ENCODE measurements at regions not wholly inside any gene's neighbourhood (a gene's known extent, or its start where the extent isn't known, plus 50 kb on each side); places are given as distances from the start of the nearest gene placed in this dataset.
"Not testable (repeated sequence)": the region's sequence is repeated elsewhere in the genome, so short reads cannot be mapped to it uniquely, and the experiment has no call there.

GRCh38 chr1:195740862-195741261, 867.4 kb downstream of the KCNT2 start:
- peak; percentile 15 for DNase-seq

DNA sequence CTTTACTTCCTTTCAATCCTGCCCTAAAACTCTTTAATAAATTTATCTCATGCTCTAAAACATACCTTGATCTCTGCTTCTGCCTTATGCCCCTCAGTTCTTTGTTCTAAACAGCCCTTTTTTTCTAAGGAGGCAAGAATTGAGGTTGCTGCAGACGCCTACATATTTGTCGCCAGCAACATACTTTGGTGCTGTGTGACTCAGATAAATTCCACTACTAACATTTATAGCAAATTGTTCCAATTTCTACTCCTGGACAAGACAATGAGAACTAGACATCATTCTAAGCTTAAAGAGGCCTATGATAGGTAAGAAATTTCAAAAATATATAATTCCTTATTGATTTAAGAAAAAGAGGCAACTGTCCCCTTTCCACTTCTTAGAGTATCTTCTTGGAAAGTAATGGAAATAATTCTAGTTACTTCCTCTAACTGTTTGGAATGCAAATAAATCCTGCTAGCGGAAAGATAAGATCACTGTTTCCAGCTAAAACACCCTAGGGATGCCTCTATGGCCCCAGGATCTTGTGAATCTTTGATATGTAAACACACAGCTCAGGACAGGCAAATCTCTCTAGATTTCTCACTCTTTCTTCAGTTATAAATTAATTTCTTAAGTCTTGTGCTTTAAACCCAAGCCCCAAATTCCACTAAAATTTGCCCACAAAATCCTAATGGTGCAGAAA, 869.1 kb downstream of the KCNT2 start:
- peak; percentile 6 for DNase-seq

- DNase-seq: no peak
These were observed 873.1 kb downstream of the KCNT2 start for GRCh38 chr1:195735140-195735539.

DNA sequence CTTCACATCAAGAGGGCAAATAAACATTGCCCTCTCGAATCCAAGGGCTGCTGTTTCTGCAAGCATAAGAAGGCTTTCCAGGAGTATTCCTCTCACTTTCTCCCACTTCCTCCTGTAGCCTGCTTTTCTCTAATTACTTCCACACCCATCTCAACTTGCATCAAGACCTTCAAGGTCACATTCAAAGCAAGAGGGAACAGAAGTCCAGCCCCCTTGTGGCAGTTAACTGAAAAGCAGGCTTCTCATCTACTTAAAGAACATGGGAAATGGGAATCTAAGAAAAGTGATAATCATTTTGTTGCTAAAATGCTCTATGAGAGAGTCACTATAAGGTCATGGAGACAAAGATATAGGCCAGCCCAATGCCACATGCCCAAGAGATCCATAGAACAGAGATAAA, 874.4 kb downstream of the KCNT2 start:
- no peak for DNase-seq

DNA sequence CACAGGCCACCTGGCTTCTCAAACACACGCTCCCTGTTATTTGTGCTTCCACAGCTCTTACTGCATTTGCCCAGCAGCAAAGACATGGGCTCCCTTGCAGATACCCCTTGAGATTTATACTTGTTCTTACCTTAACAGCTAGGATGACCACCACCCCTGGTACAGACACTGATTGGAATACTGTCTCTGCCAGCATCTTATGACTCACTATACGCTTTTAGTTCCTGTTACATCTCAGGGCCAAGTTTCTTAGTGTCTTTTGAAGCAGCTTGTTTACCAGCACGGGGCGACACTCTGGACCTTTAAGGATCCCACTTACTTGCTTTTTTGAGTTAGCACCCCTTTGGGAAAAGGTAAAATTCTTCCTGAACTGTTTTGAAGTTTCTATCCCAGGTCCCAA, 874.8 kb downstream of the KCNT2 start:
- DNase-seq: no peak

DNA sequence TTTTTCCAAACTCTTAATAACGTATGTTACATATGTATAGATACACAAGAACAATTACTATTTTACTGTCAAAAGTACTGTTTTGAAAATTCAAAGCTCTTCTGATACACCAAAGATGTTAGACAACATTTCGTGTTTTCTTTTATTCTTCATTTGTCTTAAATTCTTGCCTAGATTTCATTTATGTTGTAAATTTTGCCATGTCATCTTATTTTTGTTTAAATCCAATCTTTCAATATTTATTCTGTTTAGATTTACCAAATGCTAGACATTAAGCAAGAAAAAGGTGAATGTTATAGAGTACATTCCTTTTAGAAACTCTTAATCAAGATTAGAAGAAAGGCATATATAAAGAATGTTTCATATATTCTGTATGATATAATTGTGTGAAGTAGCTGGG, 876.9 kb downstream of the KCNT2 start:
- DNase-seq: no peak

DNA sequence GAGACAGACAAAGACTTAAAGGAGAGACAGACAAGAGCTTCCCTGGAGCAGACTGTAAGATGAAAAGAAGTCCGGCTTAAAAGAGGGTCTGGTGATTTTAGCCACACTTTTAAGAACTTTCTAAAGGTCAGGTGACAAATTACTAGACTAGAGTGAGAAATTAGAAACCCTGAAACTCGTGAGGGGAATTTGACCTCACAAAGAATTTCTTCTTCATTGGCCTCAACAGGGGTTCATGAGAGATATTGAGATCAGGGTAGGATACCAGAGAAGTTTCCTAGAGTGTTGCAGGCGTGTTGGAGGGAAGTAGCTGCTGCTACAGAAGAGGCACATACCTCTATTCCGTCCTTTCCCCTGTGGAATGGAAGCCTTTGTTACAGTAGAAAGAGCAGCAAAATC, 884.4 kb downstream of the KCNT2 start:
- DNase-seq: no peak

GRCh38 chr1:195722852-195723795, 885.1 kb downstream of the KCNT2 start:
- DNase-seq: not testable (repeated sequence)

- DNase-seq: not testable (repeated sequence)
These were observed 886.1 kb downstream of the KCNT2 start for GRCh38 chr1:195722146-195722545.

GRCh38 chr1:195721210-195721971, 886.8 kb downstream of the KCNT2 start:
- DNase-seq: no peak

DNA sequence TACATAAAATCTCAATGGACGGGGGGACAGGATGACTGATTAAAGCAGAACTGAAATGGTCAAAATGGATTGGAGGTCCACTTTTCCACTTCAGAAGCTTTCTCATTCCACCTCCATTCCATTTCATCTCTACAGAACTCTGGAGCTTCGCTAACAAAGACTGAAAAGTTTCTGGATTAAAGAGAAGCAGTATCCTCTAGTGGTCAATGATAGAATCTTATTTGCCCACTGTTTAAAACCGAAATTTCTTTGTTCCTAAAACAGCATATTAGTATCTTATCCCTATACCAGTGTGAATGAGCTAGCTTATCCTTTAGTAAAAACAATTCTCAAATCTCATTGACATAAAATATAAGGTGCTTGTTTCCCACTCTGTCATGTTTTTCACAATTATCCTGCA, 890.6 kb downstream of the KCNT2 start:
- DNase-seq: peak; percentile 2

DNA sequence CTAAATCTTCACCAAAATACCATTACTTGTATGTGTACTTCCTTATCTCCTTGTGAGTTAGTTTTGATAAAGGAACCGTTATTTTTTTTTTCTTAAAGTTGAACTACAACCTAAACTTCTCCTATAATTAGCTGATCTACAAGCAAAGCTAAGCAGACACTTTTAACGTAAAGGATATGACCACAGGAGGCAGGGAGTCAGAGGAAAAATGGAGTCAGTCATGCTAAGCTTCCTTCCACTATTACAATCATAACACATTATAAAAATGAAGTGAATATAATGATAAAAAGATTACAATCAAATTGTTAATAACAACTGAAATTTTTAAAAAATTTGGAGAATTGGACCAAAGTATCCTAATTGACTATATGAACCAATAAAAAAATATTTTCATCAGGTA, 892.6 kb downstream of the KCNT2 start:
- peak; percentile 8 for DNase-seq

DNA sequence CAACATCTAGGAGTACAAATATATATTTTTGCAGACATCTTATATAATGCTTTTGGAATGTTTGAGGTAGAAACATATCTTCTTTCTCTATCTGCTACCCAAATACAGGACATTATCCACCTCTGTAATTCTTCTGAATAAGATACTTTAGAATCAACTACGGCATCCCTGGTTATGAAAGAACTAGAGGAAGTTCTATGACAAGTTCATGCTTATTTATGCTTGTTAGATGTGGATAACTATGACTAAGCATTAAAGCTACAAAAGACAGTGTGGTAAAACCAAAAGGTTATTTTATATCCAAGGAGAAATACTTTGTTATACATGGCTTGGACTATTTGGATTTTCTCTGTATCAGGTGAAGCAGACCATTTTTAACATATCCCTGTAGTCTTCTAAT, 894.0 kb downstream of the KCNT2 start:
- peak; percentile 52 for DNase-seq

DNA sequence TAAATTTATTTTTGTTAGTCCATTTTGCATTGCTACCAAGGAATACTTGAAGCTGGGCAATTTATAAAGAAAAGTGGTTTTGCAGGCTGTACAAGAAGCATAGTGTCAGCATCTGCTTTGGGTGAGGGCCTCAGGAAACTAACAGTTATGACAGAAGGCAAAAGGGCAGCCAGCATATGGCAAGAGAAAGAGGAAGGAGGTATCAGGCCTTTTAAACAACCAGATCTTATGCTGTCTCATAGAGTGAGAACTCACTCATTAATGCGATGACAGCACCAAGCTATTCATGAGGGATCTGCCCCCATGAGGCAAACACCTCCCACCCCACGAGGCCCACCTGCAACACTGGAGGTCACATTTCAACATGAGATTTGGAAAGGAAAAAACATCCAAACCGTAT, 898.4 kb downstream of the KCNT2 start:
- DNase-seq: no peak

DNA sequence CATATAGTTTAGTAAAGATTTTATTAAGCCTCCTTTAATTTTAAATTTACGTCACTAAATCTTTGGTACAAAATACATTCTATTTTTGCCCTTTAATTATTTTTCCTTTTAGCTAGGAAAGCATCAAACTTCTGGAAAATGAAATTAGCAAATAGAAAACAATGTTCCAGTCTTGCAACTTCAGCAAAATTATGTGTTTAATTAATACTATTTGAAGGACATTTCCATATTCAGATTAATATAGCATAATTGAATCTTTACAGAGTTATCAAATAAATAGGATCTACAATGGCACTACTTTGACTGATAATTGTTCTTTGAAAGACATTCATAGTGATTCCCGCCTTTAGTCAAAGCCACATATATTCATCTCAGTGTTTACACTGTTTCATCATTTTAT, 904.2 kb downstream of the KCNT2 start:
- DNase-seq: no peak

DNA sequence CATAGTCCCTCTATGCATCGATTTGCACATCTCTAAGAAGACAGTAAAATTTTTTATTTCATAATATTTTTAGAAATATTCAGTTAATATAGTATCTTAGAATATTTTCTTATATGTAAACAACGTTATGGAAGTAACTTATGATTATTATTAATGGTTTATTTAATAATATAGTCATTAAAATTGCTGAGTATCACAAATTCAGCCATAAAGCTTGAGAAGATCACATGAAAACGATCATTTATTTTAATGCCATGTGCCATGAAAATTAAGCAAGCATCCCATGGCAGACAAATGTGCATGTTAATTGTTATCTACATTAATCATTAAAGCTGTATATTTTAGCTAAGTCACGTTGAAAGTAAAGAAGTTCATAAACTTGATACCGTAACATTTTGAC, 907.1 kb downstream of the KCNT2 start:
- DNase-seq: no peak

DNA sequence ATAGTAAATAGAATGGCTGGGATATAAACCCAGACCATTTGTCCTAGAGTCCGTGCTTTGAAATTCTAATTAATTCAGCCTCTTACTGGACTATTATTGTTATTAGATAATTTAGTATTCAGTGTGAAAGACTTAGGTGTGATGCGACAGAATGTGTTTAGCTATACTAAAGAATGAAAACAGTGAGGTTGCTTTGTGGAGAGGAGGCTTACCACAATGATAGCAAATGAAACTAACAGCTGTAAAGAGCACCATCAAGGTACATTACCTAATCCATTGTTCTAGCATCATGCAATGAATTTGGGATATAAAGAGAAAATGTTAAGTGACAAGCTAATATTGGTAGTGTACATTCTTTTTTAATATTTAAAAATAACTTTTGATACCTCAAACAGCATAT, 911.1 kb downstream of the KCNT2 start:
- no peak for DNase-seq

DNA sequence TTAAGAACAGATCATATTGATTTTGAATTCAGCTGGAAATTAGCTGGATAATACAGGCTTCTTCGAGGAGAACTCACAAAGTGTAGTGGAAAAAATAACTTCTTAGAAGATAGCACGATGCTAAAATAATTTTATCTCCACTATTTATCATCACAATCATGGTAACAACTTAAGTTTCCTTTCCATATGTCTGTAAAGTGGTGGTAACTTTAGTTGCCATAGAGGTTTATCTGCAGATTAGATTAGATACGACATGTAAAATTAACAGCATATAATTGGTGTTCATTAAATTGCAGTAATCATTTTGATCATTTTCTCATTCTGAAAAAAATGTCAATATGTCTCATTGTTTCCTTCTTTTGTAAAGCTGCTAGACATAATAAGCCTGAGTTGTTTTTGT, 921.5 kb downstream of the KCNT2 start:
- DNase-seq: no peak

- DNase-seq: peak; percentile 13
These were observed 943.6 kb downstream of the KCNT2 start for GRCh38 chr1:195664628-195665027.

DNA sequence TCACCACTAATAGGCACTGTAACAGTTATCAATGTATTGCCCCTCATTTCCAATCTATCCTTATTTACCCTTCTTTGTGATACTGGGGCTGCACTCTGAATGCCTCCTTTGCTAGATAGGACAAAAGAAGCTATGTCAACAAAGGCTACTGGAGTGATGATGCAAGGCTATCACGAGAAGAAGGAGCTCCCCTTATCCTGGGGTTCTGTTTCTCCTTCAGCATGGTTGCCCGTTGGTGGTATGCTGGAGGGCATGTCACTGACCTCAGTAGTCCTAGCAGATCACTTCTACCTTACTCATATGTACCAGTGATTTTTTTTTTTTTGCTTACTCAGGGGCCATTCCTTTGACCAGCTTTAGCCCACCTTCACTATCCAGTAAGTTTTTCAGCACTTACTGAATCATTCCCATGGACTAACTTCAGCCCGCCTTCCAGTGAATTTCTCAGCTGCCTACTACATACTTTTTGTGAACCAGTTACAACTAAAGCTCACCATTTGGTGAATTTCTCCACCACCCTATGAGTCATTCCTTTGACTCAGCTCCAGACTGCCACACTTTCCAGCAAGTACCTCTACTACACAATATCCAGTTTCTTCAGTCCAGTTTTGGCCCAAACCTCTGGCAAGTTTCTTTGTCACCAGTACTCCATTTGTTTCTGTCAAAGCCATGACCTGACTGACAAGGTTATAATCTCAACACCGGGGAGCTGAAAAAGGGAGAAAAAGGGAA, 944.5 kb downstream of the KCNT2 start:
- peak; percentile 84 for DNase-seq

DNA sequence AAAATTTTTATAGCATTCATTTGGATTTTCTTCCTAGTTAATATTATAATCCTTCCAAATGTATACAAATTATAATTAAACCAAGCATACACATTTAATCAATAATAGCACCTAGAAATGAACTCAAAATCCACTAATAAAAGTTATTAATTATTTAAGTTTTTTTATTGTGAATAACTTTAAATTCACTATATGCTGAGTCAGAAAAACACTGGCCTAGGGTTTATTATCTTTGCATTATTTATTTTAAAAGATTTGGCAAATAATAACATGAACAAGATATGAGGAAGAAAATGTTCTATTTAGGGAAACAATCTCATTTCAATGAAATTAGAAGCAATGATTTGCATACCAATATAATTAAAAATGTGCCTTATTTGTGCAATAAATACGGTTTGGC, 951.5 kb downstream of the KCNT2 start:
- DNase-seq: no peak

DNA sequence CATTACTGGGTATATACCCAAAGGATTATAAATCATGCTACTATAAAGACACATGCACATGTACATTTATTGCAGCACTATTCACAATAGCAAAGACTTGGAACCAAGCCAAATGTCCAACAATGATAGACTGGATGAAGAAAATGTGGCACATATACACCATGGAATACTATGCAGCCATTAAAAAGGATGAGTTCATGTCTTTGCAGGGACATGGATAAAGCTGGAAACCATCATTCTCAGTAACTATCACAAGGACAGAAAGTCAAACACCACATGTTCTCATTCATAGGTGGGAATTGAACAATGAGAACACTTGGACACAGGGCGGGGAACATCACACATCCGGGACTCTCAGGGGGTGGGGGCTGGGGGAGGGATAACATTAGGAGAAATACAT, 959.4 kb downstream of the KCNT2 start:
- DNase-seq: not testable (repeated sequence)

DNA sequence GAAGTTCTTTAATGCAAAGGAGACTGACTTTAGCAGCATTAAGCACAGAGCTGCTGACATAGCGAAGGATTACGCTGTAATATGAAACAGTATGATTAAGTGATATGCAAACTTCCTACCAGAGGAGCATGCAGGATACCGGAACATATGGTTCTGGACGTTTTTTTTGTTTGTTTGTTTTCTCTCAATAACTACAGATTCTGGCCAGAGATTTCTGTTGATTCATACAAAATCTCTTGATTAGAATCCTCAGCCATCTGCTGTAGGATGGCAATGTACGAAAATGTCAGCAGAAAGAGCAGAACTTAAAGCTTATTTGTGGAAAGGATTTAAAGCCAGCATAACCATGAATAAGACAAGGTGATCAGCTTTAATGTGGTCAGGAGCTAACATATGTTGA, 970.7 kb downstream of the KCNT2 start:
- DNase-seq: no peak
